ENCODE measurements at regions not wholly inside any gene's neighbourhood (a gene's known extent, or its start where the extent isn't known, plus 50 kb on each side); places are given as distances from the start of the nearest gene placed in this dataset.

GRCh38 chr2:43031471-43032212 is 194.8 kb downstream of the ZFP36L2 start:
- DNase-seq: no peak

GRCh38 chr2:43030551-43031307 is 195.7 kb downstream of the ZFP36L2 start:
- no peak for DNase-seq

GRCh38 chr2:43029186-43029585 is 197.2 kb downstream of the ZFP36L2 start:
- no peak for DNase-seq

- no peak for DNase-seq
These were observed 198.2 kb downstream of the ZFP36L2 start for GRCh38 chr2:43028188-43028587.

GRCh38 chr2:43027097-43027873 is 199.1 kb downstream of the ZFP36L2 start:
- DNase-seq: no peak

GRCh38 chr2:43026426-43027096 is 199.8 kb downstream of the ZFP36L2 start:
- DNase-seq: no peak

- no peak for DNase-seq
These were observed 200.6 kb downstream of the ZFP36L2 start for GRCh38 chr2:43025709-43026295.

GRCh38 chr2:43024515-43025011 is 201.8 kb downstream of the ZFP36L2 start:
- peak; percentile 18 for DNase-seq

GRCh38 chr2:43023791-43024514 is 202.5 kb downstream of the ZFP36L2 start:
- no peak for DNase-seq

GRCh38 chr2:43022896-43023295 is 203.5 kb downstream of the ZFP36L2 start:
- no peak for DNase-seq

GRCh38 chr2:43021791-43022509 is 204.5 kb downstream of the ZFP36L2 start:
- no peak for DNase-seq

GRCh38 chr2:43020990-43021669 is 205.3 kb downstream of the ZFP36L2 start:
- no peak for DNase-seq

- no peak for DNase-seq
These were observed 206.1 kb downstream of the ZFP36L2 start for GRCh38 chr2:43020296-43020695.

GRCh38 chr2:43019536-43020183 is 206.7 kb downstream of the ZFP36L2 start:
- DNase-seq: no peak

- DNase-seq: no peak
These were observed 207.4 kb downstream of the ZFP36L2 start for GRCh38 chr2:43019025-43019367.

- no peak for DNase-seq
These were observed 208.0 kb downstream of the ZFP36L2 start for GRCh38 chr2:43018179-43019024.

- DNase-seq: no peak
These were observed 212.5 kb downstream of the ZFP36L2 start for GRCh38 chr2:43013821-43014345.

GRCh38 chr2:43012966-43013365 is 213.4 kb downstream of the ZFP36L2 start:
- no peak for DNase-seq

- no peak for DNase-seq
These were observed 215.3 kb downstream of the ZFP36L2 start for GRCh38 chr2:43011158-43011491.
